KOPT-K1 (cell line): ENCODE measurements at regions not wholly inside any gene's neighbourhood (a gene's known extent, or its start where the extent isn't known, plus 50 kb on each side); places are given as distances from the start of the nearest gene placed in this dataset.

Experiments
- H3K27ac ChIP-seq: fragments of 200-600 bp; sonication (generic); 2 replicates; pipeline ENCODE4 v1.5.1; 2016; ENCODE audit warnings: antibody characterized with exemption, mild to moderate bottlenecking, low read depth, low read length; ENCODE audit not compliant: poor library complexity, severe bottlenecking
- H3K36me3 ChIP-seq: fragments of 200-600 bp; sonication (generic); 2 replicates; pipeline ENCODE4 v1.5.1; 2017; ENCODE audit warnings: antibody characterized with exemption, mild to moderate bottlenecking, low read length, moderate library complexity; ENCODE audit not compliant: insufficient read depth
- H3K9me3 ChIP-seq: fragments of 200-600 bp; sonication (generic); 2 replicates; pipeline ENCODE4 v1.5.1; 2017; ENCODE audit warnings: antibody characterized with exemption, low read length, mild to moderate bottlenecking; ENCODE audit not compliant: insufficient read depth, poor library complexity, severe bottlenecking

DNA sequence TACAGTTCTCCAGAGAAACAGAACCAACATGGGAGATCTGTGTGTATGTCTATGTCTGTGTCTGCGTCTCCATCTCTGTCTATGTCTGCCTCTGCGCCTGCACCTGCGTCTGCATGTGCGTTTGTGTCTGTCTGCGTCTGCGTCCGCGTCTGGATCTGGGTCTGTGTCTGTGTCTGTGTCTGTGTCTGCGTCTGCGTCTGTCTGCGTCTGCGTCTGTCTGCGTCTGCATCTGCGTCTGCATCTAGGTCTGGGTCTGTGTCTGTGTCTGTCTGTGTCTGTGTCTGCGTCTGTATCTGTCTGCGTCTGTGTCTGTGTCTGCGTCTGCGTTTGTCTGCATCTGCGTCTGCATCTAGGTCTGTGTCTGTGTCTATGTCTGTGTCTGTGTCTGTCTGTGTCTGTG, 53.1 kb upstream of the SLC22A11 start:
- Histone ChIP-seq H3K27ac (peak overlapping the region; percentile 99), H3K9me3 (peaks cover 9% of the 10 kb centered on the region), H3K36me3 (no peaks in the 10 kb centered on the region)

DNA sequence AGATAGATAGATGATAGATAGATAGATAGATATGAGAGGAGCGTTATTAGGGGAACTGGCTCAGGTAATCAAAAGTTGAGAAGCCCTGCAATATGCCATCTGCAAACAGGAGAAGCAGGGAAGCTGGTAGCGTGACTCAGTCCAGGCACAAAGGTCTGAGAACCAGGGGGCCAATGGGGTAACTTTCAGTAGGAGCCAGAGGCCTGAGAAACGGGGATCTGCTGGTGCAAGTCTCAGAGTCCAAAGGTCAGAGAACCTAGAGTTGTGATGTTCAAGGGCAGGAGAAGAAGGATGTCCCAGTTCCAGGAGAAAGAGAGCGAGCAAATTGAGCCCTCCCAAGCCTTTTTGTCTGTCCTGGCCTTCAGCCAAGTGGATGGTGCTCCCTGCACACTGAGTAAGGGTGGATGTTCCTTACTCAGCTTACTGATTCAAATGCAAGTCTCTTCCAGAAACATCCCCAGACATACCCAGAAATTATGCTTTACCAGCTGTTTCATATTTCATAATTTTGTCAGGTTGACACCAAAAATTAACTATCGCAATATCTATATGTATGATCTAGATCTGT, 52.5 kb upstream of the SLC22A11 start:
- Histone ChIP-seq H3K36me3 (no peaks in the 10 kb centered on the region), H3K9me3 (peaks cover 9% of the 10 kb centered on the region), H3K27ac (peak overlapping the region; percentile 42)

DNA sequence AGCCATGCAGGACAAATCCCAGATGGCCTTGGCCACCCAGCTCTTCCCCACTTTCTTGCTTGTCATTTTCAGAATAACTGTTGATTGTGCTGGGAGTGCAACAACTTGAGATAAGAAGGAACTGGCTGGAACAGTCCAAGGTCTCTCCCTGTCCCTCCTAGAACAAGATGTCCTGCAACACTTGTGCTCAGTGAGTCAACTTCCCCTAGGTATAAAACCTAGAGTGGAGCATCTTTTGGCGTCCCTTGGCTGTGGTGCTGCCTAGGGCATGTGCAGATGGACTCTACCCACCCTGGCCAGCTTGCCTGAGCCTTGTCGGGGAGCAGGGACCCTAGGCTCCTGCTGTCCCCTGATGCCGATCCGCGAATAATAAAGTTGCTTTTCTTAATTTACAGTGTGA, 50.7 kb upstream of the SLC22A11 start:
- H3K27ac ChIP-seq: no peak overlapping the region
- H3K36me3 ChIP-seq: no peaks in the 10 kb centered on the region
- H3K9me3 ChIP-seq: peaks cover 9% of the 10 kb centered on the region
